MM.1S (cell line): ENCODE measurements at regions not wholly inside any gene's neighbourhood (a gene's known extent, or its start where the extent isn't known, plus 50 kb on each side); places are given as distances from the start of the nearest gene placed in this dataset.

Source experiments
- DNase-seq: peaks from one replicate; pipeline ENCODE4 v3.0.0-alpha.2; 2015
- H2AFZ ChIP-seq: fragments of 300-600 bp; sonication (generic); 2 replicates; pipeline ENCODE4 v1.6.0; 2016; ENCODE audit warnings: antibody characterized with exemption, low read length
- H3F3A ChIP-seq: fragments of 300-600 bp; sonication (generic); 2 replicates; pipeline ENCODE4 v1.6.1; 2016; ENCODE audit warnings: mild to moderate bottlenecking, antibody characterized with exemption, low read length, moderate library complexity, mixed read lengths; ENCODE audit not compliant: insufficient read depth
- H3K27ac ChIP-seq: fragments of 300-600 bp; sonication (generic); 2 replicates; pipeline ENCODE4 v1.5.1; 2016; ENCODE audit warnings: mild to moderate bottlenecking, low read length
- H3K27me3 ChIP-seq: fragments of 300-600 bp; sonication (generic); replicated peaks from 2 replicates; pipeline ENCODE4 v1.6.0; 2016; ENCODE audit warnings: low read length; ENCODE audit not compliant: insufficient read depth
- H3K36me3 ChIP-seq: fragments of 300-600 bp; sonication (generic); replicated peaks from 2 replicates; pipeline ENCODE4 v1.6.1; 2016; ENCODE audit warnings: mild to moderate bottlenecking, low read length, mixed read lengths; ENCODE audit not compliant: insufficient read depth
- H3K4me1 ChIP-seq: fragments of 300-600 bp; sonication (generic); 2 replicates; pipeline ENCODE4 v1.6.1; 2016; ENCODE audit warnings: low read length, mixed read lengths
- H3K4me2 ChIP-seq: fragments of 300-600 bp; sonication (generic); 2 replicates; pipeline ENCODE4 v1.6.0; 2016; ENCODE audit warnings: low read depth, low read length
- H3K4me3 ChIP-seq: fragments of 300-600 bp; sonication (generic); 2 replicates; pipeline ENCODE4 v1.5.1; 2016; ENCODE audit warnings: low read length, mixed read lengths
- H3K79me2 ChIP-seq: fragments of 300-600 bp; sonication (generic); 2 replicates; pipeline ENCODE4 v1.6.1; 2016; ENCODE audit warnings: mixed run types, low read length, mixed read lengths
- H3K9ac ChIP-seq: fragments of 300-600 bp; sonication (generic); 2 replicates; pipeline ENCODE4 v1.6.1; 2016; ENCODE audit warnings: low read length, mixed read lengths
- H3K9me2 ChIP-seq: fragments of 300-600 bp; sonication (generic); replicated peaks from 2 replicates; pipeline ENCODE4 v1.6.1; 2016; ENCODE audit warnings: mild to moderate bottlenecking, low read length, mixed read lengths; ENCODE audit not compliant: insufficient read depth
- H3K9me3 ChIP-seq: fragments of 300-600 bp; sonication (generic); replicated peaks from 2 replicates; pipeline ENCODE4 v1.6.1; 2016; ENCODE audit warnings: mild to moderate bottlenecking, low read length, mixed read lengths; ENCODE audit not compliant: insufficient read depth
- H4K20me1 ChIP-seq: fragments of 300-600 bp; sonication (generic); 2 replicates; pipeline ENCODE4 v1.6.1; 2016; ENCODE audit warnings: mild to moderate bottlenecking, low read length, moderate library complexity, mixed read lengths; ENCODE audit not compliant: insufficient read depth
- CTCF ChIP-seq: fragments of 300-600 bp; sonication (generic); IDR thresholded peaks from 2 replicates; pipeline ENCODE4 v1.5.1; 2016; ENCODE audit warnings: antibody characterized with exemption, low read length, mixed read lengths
- EZH2 ChIP-seq: fragments of 300-600 bp; sonication (generic); optimal IDR thresholded peaks from 2 replicates; pipeline ENCODE3; 2017; ENCODE audit warnings: low read depth, mild to moderate bottlenecking, antibody characterized with exemption, low read length, mixed read lengths
- EZH2phosphoT487 ChIP-seq: fragments of 300-600 bp; sonication (generic); IDR thresholded peaks from 2 replicates; pipeline ENCODE4 v1.6.1; 2018; ENCODE audit warnings: antibody characterized with exemption, low read length

DNA sequence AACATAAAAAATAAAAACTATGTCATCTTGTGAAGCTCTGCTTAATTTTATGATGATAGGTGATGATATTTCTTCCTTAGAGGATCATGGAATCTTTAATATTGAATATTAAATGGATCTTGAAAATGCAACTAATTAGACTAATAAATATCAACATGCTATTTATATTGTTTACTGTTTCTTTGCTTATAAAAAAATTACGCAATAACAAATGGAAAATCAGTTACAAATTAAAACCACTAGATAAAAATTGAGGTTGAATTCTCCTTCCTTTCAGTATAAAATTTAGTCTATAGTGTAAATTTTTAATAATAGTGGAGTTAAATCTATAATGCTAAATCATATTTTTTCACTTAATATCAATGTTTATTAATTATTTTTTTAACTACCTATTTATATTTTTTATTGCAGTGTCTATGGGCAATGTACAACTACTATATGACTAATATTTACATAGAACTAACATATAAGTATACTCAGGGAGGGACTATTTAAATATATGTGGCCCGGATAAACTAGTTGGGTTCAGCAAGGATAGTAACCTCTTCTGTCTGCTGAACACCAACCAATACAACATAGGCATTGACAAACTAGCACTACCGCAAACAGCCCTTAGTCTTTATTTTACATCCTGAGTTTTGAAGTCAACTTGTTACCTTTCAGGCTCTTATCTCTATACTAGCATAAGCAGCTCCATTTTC, 628.0 kb downstream of the EFNB2 start:
- Histone ChIP-seq H3K4me3 (peak overlapping the region; percentile 47; the same call in 1 of the 2 replicates), H4K20me1 (no peaks in the 10 kb centered on the region), H3K4me2 (peak overlapping the region; percentile 79), H3K36me3 (no peaks in the 10 kb centered on the region), H3K9me3 (no peaks in the 10 kb centered on the region), H3K27me3 (no peaks in the 10 kb centered on the region), H3K4me1 (peaks cover 14% of the 10 kb centered on the region), H3K9ac (no peak overlapping the region), H2AFZ (no peak overlapping the region), H3F3A (peaks cover 17% of the 10 kb centered on the region), H3K9me2 (no peaks in the 10 kb centered on the region), H3K79me2 (no peaks in the 10 kb centered on the region), H3K27ac (no peak overlapping the region)
- peak; percentile 16 for DNase-seq
- TF ChIP-seq CTCF (no peak), EZH2phosphoT487 (no peak)

GRCh38 chr13:105906746-105907145, 628.7 kb downstream of the EFNB2 start:
- no peak overlapping the region for H3K27ac ChIP-seq
- no peaks in the 10 kb centered on the region for H4K20me1 ChIP-seq
- no peak overlapping the region for H3K4me2 ChIP-seq
- H3K9ac ChIP-seq = no peak overlapping the region
- TF ChIP-seq EZH2 (no peak), EZH2phosphoT487 (no peak), CTCF (no peak)
- H3K79me2 ChIP-seq = no peaks in the 10 kb centered on the region
- H3K9me2 ChIP-seq = no peaks in the 10 kb centered on the region
- peaks cover 14% of the 10 kb centered on the region for H3K4me1 ChIP-seq
- H3K27me3 ChIP-seq = no peaks in the 10 kb centered on the region
- no peaks in the 10 kb centered on the region for H3K9me3 ChIP-seq
- no peaks in the 10 kb centered on the region for H3K36me3 ChIP-seq
- no peak overlapping the region for H3K4me3 ChIP-seq
- peaks cover 17% of the 10 kb centered on the region for H3F3A ChIP-seq
- H2AFZ ChIP-seq = no peak overlapping the region
- no peak for DNase-seq

- no peaks in the 10 kb centered on the region for H3K9me2 ChIP-seq
- no peaks in the 10 kb centered on the region for H3K9me3 ChIP-seq
- H3K4me2 ChIP-seq = no peak overlapping the region
- H3K79me2 ChIP-seq = no peaks in the 10 kb centered on the region
- TF ChIP-seq EZH2 (no peak), EZH2phosphoT487 (no peak), CTCF (no peak)
- H2AFZ ChIP-seq = no peak overlapping the region
- no peaks in the 10 kb centered on the region for H3K27me3 ChIP-seq
- no peak overlapping the region for H3K27ac ChIP-seq
- H3K36me3 ChIP-seq = no peaks in the 10 kb centered on the region
- DNase-seq = no peak
- no peaks in the 10 kb centered on the region for H4K20me1 ChIP-seq
- peaks cover 16% of the 10 kb centered on the region for H3F3A ChIP-seq
- H3K4me3 ChIP-seq = no peak overlapping the region
- peaks cover 11% of the 10 kb centered on the region for H3K4me1 ChIP-seq
- H3K9ac ChIP-seq = no peak overlapping the region
These were observed 631.3 kb downstream of the EFNB2 start for GRCh38 chr13:105904034-105904742.
